Left ventricle myocardium inferior (tissue), 1 donor: ENCODE measurements at regions not wholly inside any gene's neighbourhood (a gene's known extent, or its start where the extent isn't known, plus 50 kb on each side); places are given as distances from the start of the nearest gene placed in this dataset.
"Not testable (repeated sequence)": the region's sequence is repeated elsewhere in the genome, so short reads cannot be mapped to it uniquely, and the experiment has no call there.

Experiments used
- DNase-seq: peaks from one replicate; pipeline ENCODE4 v3.0.0-alpha.2; 2020
- H3K27ac ChIP-seq: fragments of 200-600 bp; replicated peaks from 2 replicates; pipeline ENCODE4 v1.8.0; 2021
- H3K27me3 ChIP-seq: fragments of 200-600 bp; 2 replicates; pipeline ENCODE4 v1.8.0; 2021; ENCODE audit warnings: low read depth
- H3K36me3 ChIP-seq: fragments of 200-600 bp; 2 replicates; pipeline ENCODE4 v1.8.0; 2021
- H3K4me1 ChIP-seq: fragments of 200-600 bp; 2 replicates; pipeline ENCODE4 v1.8.0; 2021
- H3K4me3 ChIP-seq: fragments of 200-600 bp; 2 replicates; pipeline ENCODE4 v1.8.0; 2021; ENCODE audit warnings: mild to moderate bottlenecking, moderate library complexity
- H3K9me3 ChIP-seq: fragments of 200-600 bp; replicated peaks from 2 replicates; pipeline ENCODE4 v1.8.0; 2021
- intact Hi-C: fragments of 100-400 bp; cut with micrococcal nuclease; formaldehyde crosslinking; loops from one replicate; pipeline ENCODE4 v1.11.0; 2022
- TF ChIP-seq, protein P1 (sequence below): fragments of 200-600 bp; IDR thresholded peaks from 2 replicates; pipeline ENCODE4 v1.8.0; 2021; ENCODE audit warnings: antibody characterized with exemption, mild to moderate bottlenecking, borderline replicate concordance
- donor health status: DM: no; HTN: yes; CAD: no; lungs with severe emphysema.

DNA sequence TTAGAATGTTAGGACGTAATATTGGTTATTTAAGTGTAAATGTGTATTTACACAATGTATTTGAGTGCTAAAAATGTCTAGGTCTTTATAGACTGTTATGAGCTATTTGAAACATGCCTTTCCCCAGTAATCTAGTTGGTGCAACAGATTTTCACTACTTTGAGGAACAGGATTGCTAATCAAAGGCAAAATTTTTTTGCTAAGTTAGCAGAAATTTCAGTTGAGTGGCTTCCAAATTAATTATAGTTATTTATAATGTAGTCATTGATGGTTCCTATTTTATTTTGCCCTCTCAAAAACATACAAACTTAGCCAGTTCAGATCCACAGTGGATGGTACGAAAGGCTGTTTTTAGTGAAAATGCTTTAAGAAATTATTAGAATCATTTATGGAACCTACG is 78.7 kb upstream of the LYZL2 start:
- no peak for DNase-seq
- TF ChIP-seq, protein P1, sequence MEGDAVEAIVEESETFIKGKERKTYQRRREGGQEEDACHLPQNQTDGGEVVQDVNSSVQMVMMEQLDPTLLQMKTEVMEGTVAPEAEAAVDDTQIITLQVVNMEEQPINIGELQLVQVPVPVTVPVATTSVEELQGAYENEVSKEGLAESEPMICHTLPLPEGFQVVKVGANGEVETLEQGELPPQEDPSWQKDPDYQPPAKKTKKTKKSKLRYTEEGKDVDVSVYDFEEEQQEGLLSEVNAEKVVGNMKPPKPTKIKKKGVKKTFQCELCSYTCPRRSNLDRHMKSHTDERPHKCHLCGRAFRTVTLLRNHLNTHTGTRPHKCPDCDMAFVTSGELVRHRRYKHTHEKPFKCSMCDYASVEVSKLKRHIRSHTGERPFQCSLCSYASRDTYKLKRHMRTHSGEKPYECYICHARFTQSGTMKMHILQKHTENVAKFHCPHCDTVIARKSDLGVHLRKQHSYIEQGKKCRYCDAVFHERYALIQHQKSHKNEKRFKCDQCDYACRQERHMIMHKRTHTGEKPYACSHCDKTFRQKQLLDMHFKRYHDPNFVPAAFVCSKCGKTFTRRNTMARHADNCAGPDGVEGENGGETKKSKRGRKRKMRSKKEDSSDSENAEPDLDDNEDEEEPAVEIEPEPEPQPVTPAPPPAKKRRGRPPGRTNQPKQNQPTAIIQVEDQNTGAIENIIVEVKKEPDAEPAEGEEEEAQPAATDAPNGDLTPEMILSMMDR = no peak
- Histone ChIP-seq H3K4me3 (no peak overlapping the region), H3K27ac (no peak overlapping the region), H3K27me3 (peaks cover 19% of the 10 kb centered on the region), H3K9me3 (no peaks in the 10 kb centered on the region), H3K36me3 (no peaks in the 10 kb centered on the region), H3K4me1 (no peaks in the 10 kb centered on the region)
- intact Hi-C loops = no loop called here

DNA sequence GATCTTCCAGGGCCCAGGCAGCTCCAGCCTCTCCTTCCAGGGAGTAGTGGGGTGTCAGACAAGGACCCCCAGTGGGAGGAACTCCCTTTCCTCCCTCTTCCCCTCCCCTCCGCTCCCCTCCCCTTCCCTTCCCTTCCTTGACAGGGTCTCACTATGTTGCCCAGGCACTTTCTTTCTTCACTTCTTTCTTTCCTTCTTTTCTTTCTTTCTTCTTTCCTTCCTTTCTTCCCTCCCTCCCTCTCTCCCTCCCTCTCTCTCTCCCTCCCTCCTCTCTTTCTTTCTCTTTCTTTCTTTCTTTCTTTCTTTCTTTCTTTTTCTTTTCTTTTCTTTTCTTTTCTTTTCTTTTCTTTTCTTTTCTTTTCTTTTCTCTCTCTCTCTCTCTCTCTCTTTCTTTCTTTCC is 76.6 kb upstream of the LYZL2 start:
- intact Hi-C loops, DNase-seq: not testable (repeated sequence)

DNA sequence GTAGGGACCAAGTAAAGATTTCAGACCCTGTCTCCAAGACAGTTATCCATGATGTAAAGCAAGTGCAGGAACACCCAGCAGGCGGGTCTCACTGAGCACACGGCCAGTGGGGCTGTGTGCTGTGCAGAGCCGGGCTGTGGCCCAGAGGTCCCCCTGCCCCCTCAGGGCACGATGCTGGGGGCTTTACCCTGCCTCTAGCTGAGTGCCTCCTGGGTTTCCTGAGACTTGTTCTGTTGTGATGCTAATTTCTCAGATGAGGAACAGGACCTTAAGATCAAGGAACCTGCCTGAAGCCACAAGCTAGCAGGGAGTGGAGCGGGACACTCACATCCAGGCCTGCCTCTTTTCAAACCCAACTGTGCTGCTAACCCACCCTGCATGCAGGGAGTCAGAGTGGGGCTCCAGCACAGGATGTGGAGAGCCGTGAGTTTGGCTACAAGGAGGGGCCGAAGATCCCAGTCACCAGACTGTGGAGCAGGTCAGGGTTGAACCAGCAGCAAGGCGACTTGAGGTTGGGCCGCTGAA is 76.1 kb upstream of the LYZL2 start:
- Histone ChIP-seq H3K4me1 (no peaks in the 10 kb centered on the region), H3K27ac (no peak overlapping the region), H3K36me3 (no peaks in the 10 kb centered on the region), H3K4me3 (no peak overlapping the region), H3K9me3 (no peaks in the 10 kb centered on the region), H3K27me3 (peaks cover 8% of the 10 kb centered on the region)
- no peak for DNase-seq
- TF ChIP-seq, protein P1 = no peak
- intact Hi-C loops = no loop called here

More for the DNA sequence above, 76.6 kb upstream of the LYZL2 start:
- not testable (repeated sequence) for H3K36me3 ChIP-seq, H3K4me3 ChIP-seq, H3K27ac ChIP-seq, H3K4me1 ChIP-seq, H3K9me3 ChIP-seq
- peaks cover 13% of the 10 kb centered on the region for H3K27me3 ChIP-seq

DNA sequence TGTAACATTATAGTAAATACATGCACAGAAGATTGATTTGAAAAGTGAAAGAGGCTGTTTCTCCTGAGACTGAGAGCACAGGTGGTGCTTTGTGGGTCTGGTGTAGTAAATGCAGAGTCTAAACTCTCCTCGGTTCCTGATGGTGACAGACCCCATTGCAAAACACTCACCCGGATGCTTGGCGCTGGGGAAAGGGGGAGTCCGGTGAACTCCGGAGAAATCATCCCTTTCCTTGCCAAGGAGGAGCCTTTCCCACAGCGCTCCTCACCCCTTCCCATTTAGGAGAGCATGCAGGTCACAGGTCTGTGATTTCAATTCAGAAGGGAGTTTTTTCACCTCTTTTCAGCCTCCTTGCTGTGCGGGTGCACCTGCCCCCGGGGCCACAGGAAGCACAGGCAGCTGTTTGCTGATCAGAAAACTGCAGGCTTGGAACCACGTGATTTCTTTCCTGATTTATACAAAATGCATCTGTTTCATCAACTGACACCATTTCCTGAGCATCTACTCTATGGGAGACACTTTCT is 75.6 kb upstream of the LYZL2 start:
- Histone ChIP-seq H3K4me3 (no peak overlapping the region), H3K9me3 (no peaks in the 10 kb centered on the region), H3K4me1 (no peaks in the 10 kb centered on the region), H3K27me3 (peaks cover 5% of the 10 kb centered on the region), H3K27ac (no peak overlapping the region), H3K36me3 (no peaks in the 10 kb centered on the region)
- intact Hi-C loops = no loop called here
- TF ChIP-seq, protein P1 = no peak
- no peak for DNase-seq

DNA sequence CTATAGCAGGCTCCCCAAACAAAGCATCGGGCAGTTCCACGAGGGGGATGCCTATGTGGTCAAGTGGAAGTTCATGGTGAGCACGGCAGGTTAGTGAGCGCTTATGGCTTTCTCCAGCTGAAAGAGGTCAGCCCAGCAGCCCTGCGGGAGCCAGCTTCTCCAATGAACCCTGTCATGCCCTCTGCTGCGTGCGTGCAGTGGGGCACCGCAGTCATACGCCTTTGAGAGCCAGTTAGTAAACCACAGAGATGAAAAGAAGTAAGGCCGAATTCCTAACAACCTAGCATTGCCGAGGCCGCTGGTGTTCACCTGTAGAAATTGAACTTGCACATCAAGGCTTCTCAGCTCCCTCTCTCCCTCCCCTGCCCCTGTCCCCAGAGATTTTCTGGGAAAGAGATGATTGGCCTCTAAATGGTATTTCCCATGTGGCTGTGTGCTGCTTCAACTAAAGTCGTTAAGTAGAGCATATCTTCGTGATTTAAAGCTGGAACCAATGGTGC is 75.1 kb upstream of the LYZL2 start:
- H3K4me3 ChIP-seq, intact Hi-C loops, H3K36me3 ChIP-seq, DNase-seq, H3K27ac ChIP-seq, H3K27me3 ChIP-seq, H3K9me3 ChIP-seq, H3K4me1 ChIP-seq: not testable (repeated sequence)

DNA sequence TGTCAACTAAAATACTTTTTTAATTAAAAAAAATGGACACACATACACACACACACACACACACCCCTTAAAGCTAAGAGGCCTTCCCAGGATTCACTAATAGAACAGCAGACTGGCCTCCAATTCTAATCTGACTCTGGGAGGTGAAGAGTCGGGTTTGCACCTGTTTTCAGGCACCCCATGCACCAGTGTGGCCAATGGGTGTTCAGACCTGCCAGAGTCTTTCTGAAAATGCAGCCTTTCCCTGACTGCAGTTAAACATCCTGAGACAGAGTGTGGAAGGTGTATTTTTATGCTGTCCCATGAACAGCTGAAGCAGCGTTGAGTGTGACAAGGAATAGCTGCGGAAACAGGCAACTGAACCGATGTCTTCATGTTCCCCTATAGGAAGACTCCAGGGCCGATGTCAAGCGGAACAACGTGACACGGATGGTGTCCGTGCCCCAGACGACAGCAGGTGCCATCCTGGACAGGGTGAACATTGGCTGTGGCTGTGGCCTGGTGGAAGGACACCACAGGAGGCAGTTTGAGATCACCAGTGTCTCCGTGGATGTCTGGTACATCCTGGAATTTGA is 74.6 kb upstream of the LYZL2 start:
- DNase-seq = no peak
- intact Hi-C loops = no loop called here
- Histone ChIP-seq H3K4me3 (no peak overlapping the region), H3K27me3 (peaks cover 5% of the 10 kb centered on the region), H3K27ac (no peak overlapping the region), H3K9me3 (no peaks in the 10 kb centered on the region), H3K36me3 (no peaks in the 10 kb centered on the region), H3K4me1 (no peaks in the 10 kb centered on the region)
- TF ChIP-seq, protein P1 = no peak

DNA sequence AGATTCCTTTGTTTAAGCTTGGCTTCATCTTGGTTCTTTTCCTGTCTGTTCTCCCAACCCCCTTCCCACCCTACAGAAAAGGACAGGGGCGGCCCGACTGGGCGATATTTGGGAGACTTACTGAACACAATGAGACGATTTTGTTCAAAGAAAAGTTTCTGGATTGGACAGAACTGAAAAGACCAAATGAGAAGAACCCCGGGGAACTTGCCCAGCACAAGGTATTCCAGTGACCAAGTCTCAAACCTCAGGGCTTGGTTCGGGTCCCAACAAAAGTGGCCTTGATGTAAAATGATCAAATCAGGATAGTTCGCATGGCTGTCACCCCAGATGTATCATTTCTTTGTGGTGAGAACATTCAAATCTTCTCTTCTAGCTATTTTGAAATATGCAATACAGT is 73.9 kb upstream of the LYZL2 start:
- H3K4me1 ChIP-seq, H3K36me3 ChIP-seq, H3K4me3 ChIP-seq, H3K27ac ChIP-seq, H3K9me3 ChIP-seq, DNase-seq, H3K27me3 ChIP-seq, intact Hi-C loops: not testable (repeated sequence)
